CD4-positive, CD25-positive, alpha-beta regulatory T cell (primary cell): ENCODE measurements at regions not wholly inside any gene's neighbourhood (a gene's known extent, or its start where the extent isn't known, plus 50 kb on each side); places are given as distances from the start of the nearest gene placed in this dataset.
"Not testable (repeated sequence)": the region's sequence is repeated elsewhere in the genome, so short reads cannot be mapped to it uniquely, and the experiment has no call there.

ENCODE experiments used
- ATAC-seq, 2 donors: fragments of 150-1000 bp; cut with Tn5 transposase; one replicate each; pipeline ENCODE4 v1.10.0; 2021; ENCODE audit warnings: low read depth in 2 of 2, moderate number of reproducible peaks in 2 of 2, moderate library complexity in 1 of 2
- DNase-seq, 3 donors: peaks; one replicate each; pipeline versions ENCODE4 v3.0.0 to v3.0.0-alpha.2; 2012 to 2022; ENCODE audit warnings: mixed read lengths in 1 of 3
- H3K27ac ChIP-seq: one replicate; pipeline ENCODE4 v1.7.0; 2013; ENCODE audit warnings: mild to moderate bottlenecking, low read length; ENCODE audit not compliant: insufficient read depth, poor library complexity, severe bottlenecking
- H3K27me3 ChIP-seq: one replicate; pipeline ENCODE4 v1.7.0; 2013; ENCODE audit warnings: low read length; ENCODE audit not compliant: control insufficient read depth, insufficient read depth
- H3K36me3 ChIP-seq: one replicate; pipeline ENCODE4 v1.7.0; 2013; ENCODE audit warnings: mild to moderate bottlenecking, low read length, moderate library complexity; ENCODE audit not compliant: control insufficient read depth, insufficient read depth
- H3K4me1 ChIP-seq: 2 replicates; pipeline ENCODE4 v1.7.0; 2013; ENCODE audit warnings: mild to moderate bottlenecking, low read length; ENCODE audit not compliant: insufficient read depth, control insufficient read depth, poor library complexity, severe bottlenecking
- H3K4me3 ChIP-seq: one replicate; pipeline ENCODE4 v1.7.0; 2013; ENCODE audit warnings: low read depth, mild to moderate bottlenecking, low read length, moderate library complexity
- H3K9me3 ChIP-seq, 2 experiments: 1 replicate in 1 of 2; 2 replicates in 1 of 2; pipeline ENCODE4 v1.7.0; 2013; ENCODE audit warnings: low read length in 2 of 2, mild to moderate bottlenecking in 1 of 2, moderate library complexity in 1 of 2; ENCODE audit not compliant: control insufficient read depth in 2 of 2
- H3K27ac Mint-ChIP-seq, 3 donors: one replicate each; pipeline ENCODE4 v1.8.0; 2020 to 2022; ENCODE audit warnings: mild to moderate bottlenecking in 3 of 3, mixed read lengths in 3 of 3, moderate library complexity in 2 of 3
- H3K27me3 Mint-ChIP-seq: one replicate; pipeline ENCODE4 v1.8.0; 2022; ENCODE audit warnings: mild to moderate bottlenecking, mixed read lengths
- H3K36me3 Mint-ChIP-seq: one replicate; pipeline ENCODE4 v1.8.0; 2020; ENCODE audit warnings: mixed read lengths
- H3K4me1 Mint-ChIP-seq, 4 donors: one replicate each; pipeline ENCODE4 v1.8.0; 2020 to 2022; ENCODE audit warnings: mixed read lengths in 4 of 4, mild to moderate bottlenecking in 1 of 4
- H3K4me3 Mint-ChIP-seq, 4 donors: one replicate each; pipeline ENCODE4 v1.8.0; 2020 to 2022; ENCODE audit warnings: mild to moderate bottlenecking in 4 of 4, mixed read lengths in 4 of 4, moderate library complexity in 3 of 4
- H3K9me3 Mint-ChIP-seq, 7 donors: one replicate each; pipeline ENCODE4 v1.8.0; 2020 to 2022; ENCODE audit warnings: mixed read lengths in 7 of 7, mild to moderate bottlenecking in 3 of 7, moderate library complexity in 2 of 7

GRCh38 chr14:97159124-97159523 lies 361.9 kb downstream of the VRK1 start:
- no peak for ATAC-seq
- Histone ChIP-seq H3K27me3 (no peaks in the 10 kb centered on the region), H3K27ac (no peak overlapping the region), H3K4me3 (no peak overlapping the region), H3K9me3 (peaks cover 1 to 10% of the 10 kb centered on the region in 2 experiments), H3K36me3 (no peaks in the 10 kb centered on the region), H3K4me1 (no peaks in the 10 kb centered on the region)
- H3K4me3 Mint-ChIP-seq = no peak overlapping the region
- DNase-seq = no peak
- peak overlapping the region in 1 of 3 donors; percentile 12 for H3K27ac Mint-ChIP-seq
- H3K4me1 Mint-ChIP-seq = peaks cover 0 to 4% (median 0%) of the 10 kb centered on the region in 4 donors
- peaks cover 0 to 14% (median 2%) of the 10 kb centered on the region in 7 donors for H3K9me3 Mint-ChIP-seq
- H3K27me3 Mint-ChIP-seq = peaks cover 7% of the 10 kb centered on the region
- peaks cover 8% of the 10 kb centered on the region for H3K36me3 Mint-ChIP-seq

GRCh38 chr14:97162621-97163020 lies 365.4 kb downstream of the VRK1 start:
- Mint-ChIP-seq H3K27ac (no peak overlapping the region), H3K4me3 (no peak overlapping the region), H3K9me3 (peaks cover 0 to 12% (median 3%) of the 10 kb centered on the region in 7 donors), H3K27me3 (peaks cover 4% of the 10 kb centered on the region), H3K36me3 (peaks cover 5% of the 10 kb centered on the region), H3K4me1 (no peaks in the 10 kb centered on the region)
- peaks cover 3% of the 10 kb centered on the region for H3K27me3 ChIP-seq
- no peaks in the 10 kb centered on the region for H3K36me3 ChIP-seq
- H3K4me1 ChIP-seq = no peaks in the 10 kb centered on the region
- H3K27ac ChIP-seq = no peak overlapping the region
- no peak for DNase-seq
- H3K4me3 ChIP-seq = no peak overlapping the region
- ATAC-seq = no peak
- H3K9me3 ChIP-seq = peaks cover 1 to 10% of the 10 kb centered on the region in 2 experiments

- Histone ChIP-seq H3K36me3 (no peaks in the 10 kb centered on the region), H3K27me3 (peaks cover 3% of the 10 kb centered on the region), H3K27ac (no peak overlapping the region), H3K4me1 (no peaks in the 10 kb centered on the region), H3K4me3 (no peak overlapping the region), H3K9me3 (peaks cover 0 to 6% of the 10 kb centered on the region in 2 experiments)
- Mint-ChIP-seq H3K4me3 (no peak overlapping the region), H3K27me3 (peaks cover 4% of the 10 kb centered on the region), H3K36me3 (peaks cover under 1% of the 10 kb centered on the region), H3K27ac (no peak overlapping the region), H3K4me1 (no peaks in the 10 kb centered on the region), H3K9me3 (peaks cover 0 to 7% (median 3%) of the 10 kb centered on the region in 7 donors)
- ATAC-seq (no peak), DNase-seq (no peak)
These were observed 366.8 kb downstream of the VRK1 start for GRCh38 chr14:97164021-97164420.

- Mint-ChIP-seq H3K9me3 (peaks cover 0 to 3% (median 0%) of the 10 kb centered on the region in 7 donors), H3K27ac (no peak overlapping the region), H3K4me1 (no peaks in the 10 kb centered on the region), H3K4me3 (no peak overlapping the region), H3K27me3 (peaks cover 4% of the 10 kb centered on the region), H3K36me3 (no peaks in the 10 kb centered on the region)
- Histone ChIP-seq H3K9me3 (no peaks in the 10 kb centered on the region), H3K27ac (no peak overlapping the region), H3K4me1 (no peaks in the 10 kb centered on the region), H3K36me3 (no peaks in the 10 kb centered on the region), H3K4me3 (no peak overlapping the region), H3K27me3 (peaks cover 3% of the 10 kb centered on the region)
- no peak for ATAC-seq
- no peak for DNase-seq
These were observed 369.3 kb downstream of the VRK1 start for GRCh38 chr14:97166497-97166896.

- ATAC-seq, H3K27ac ChIP-seq, H3K9me3 ChIP-seq, H3K36me3 ChIP-seq, H3K9me3 Mint-ChIP-seq, H3K4me1 ChIP-seq, H3K4me1 Mint-ChIP-seq, DNase-seq, H3K27me3 Mint-ChIP-seq, H3K27ac Mint-ChIP-seq, H3K27me3 ChIP-seq, H3K36me3 Mint-ChIP-seq, H3K4me3 ChIP-seq, H3K4me3 Mint-ChIP-seq: not testable (repeated sequence)
These were observed 370.4 kb downstream of the VRK1 start for GRCh38 chr14:97167577-97167976.

- Mint-ChIP-seq H3K27ac (no peak overlapping the region), H3K27me3 (no peaks in the 10 kb centered on the region), H3K4me1 (peaks cover 0 to 6% (median under 1%) of the 10 kb centered on the region in 4 donors), H3K4me3 (no peak overlapping the region), H3K9me3 (no peaks in the 10 kb centered on the region), H3K36me3 (no peaks in the 10 kb centered on the region)
- Histone ChIP-seq H3K9me3 (no peaks in the 10 kb centered on the region), H3K27ac (no peak overlapping the region), H3K27me3 (no peaks in the 10 kb centered on the region), H3K36me3 (no peaks in the 10 kb centered on the region), H3K4me1 (no peaks in the 10 kb centered on the region), H3K4me3 (no peak overlapping the region)
- ATAC-seq = no peak
- DNase-seq = no peak
These were observed 375.5 kb downstream of the VRK1 start for GRCh38 chr14:97172644-97173043.

GRCh38 chr14:97177016-97177415 lies 379.8 kb downstream of the VRK1 start:
- H3K27ac ChIP-seq = no peak overlapping the region
- no peaks in the 10 kb centered on the region for H3K4me1 ChIP-seq
- no peaks in the 10 kb centered on the region for H3K27me3 ChIP-seq
- H3K27ac Mint-ChIP-seq = peak overlapping the region in 2 of 3 donors; percentile 22 to 27
- H3K36me3 Mint-ChIP-seq = no peaks in the 10 kb centered on the region
- H3K9me3 Mint-ChIP-seq = no peaks in the 10 kb centered on the region
- H3K4me1 Mint-ChIP-seq = peaks cover 0 to 14% (median 4%) of the 10 kb centered on the region in 4 donors
- no peak overlapping the region for H3K4me3 Mint-ChIP-seq
- H3K27me3 Mint-ChIP-seq = no peaks in the 10 kb centered on the region
- peak; percentile 62 to 67 for ATAC-seq
- DNase-seq = peak; percentile 25 to 63 (median 61)
- H3K9me3 ChIP-seq = no peaks in the 10 kb centered on the region
- no peak overlapping the region for H3K4me3 ChIP-seq
- H3K36me3 ChIP-seq = no peaks in the 10 kb centered on the region

- H3K9me3 ChIP-seq = no peaks in the 10 kb centered on the region
- H3K36me3 Mint-ChIP-seq = no peaks in the 10 kb centered on the region
- no peak overlapping the region for H3K4me3 Mint-ChIP-seq
- ATAC-seq (no peak), DNase-seq (no peak)
- no peaks in the 10 kb centered on the region for H3K27me3 Mint-ChIP-seq
- H3K27ac ChIP-seq = no peak overlapping the region
- H3K27me3 ChIP-seq = no peaks in the 10 kb centered on the region
- H3K4me1 Mint-ChIP-seq = peaks cover 0 to 14% (median 4%) of the 10 kb centered on the region in 4 donors
- no peaks in the 10 kb centered on the region for H3K4me1 ChIP-seq
- peaks cover 0 to 2% (median 0%) of the 10 kb centered on the region in 7 donors for H3K9me3 Mint-ChIP-seq
- H3K36me3 ChIP-seq = no peaks in the 10 kb centered on the region
- H3K4me3 ChIP-seq = no peak overlapping the region
- peak overlapping the region in 2 of 3 donors; percentile 22 to 53 for H3K27ac Mint-ChIP-seq
These were observed 380.5 kb downstream of the VRK1 start for GRCh38 chr14:97177635-97178034.
